ENCODE measurements at regions not wholly inside any gene's neighbourhood (a gene's known extent, or its start where the extent isn't known, plus 50 kb on each side); places are given as distances from the start of the nearest gene placed in this dataset.

DNA sequence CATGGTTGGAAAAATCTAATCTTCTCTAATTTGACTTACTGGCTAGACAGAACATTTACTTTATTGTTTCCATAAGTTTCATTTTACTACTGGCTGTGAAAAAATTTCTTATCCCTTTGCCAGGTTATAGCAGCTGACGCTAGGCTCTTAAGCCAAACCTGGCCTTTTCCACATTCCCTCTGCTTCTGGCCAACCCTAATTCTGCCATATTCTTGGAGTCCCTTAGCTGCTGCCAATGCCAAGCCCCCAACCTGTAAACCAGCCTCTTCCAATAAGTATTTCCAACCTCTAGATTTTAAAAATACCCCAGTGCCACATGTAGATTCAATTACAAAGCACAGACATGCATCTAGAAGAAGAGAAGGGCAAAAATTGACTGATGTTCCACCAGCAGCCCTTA is 452.3 kb upstream of the MEX3C start:
- H4K91ac ChIP-seq (replicated peaks; ENCODE audit: insufficient read length, low read length), result no peak overlapping the region
- H2BK5ac ChIP-seq (ENCODE audit: low read depth, low read length), result no peak overlapping the region
- no peak overlapping the region for H3K9ac ChIP-seq (replicated peaks in 1 of 4; ENCODE audit: extremely low read depth in 1 of 4, low read depth in 3 of 4, low read length in 3 of 4)
- ChIA-PET CTCF (ENCODE audit: partially characterized antibody) (interaction anchor here (0.5 to 1.7 kb wide), 2 partner anchors 30 to 523 kb away, joined by 3 to 5 read pairs; no protein-coding TSS in a partner anchor), POLR2A (ENCODE audit: partially characterized antibody) (no interaction called here)
- H3K56ac ChIP-seq (replicated peaks; ENCODE audit: insufficient read length, low read depth, low read length), result no peak overlapping the region
- H3K4me1 ChIP-seq (replicated peaks in 1 of 4; ENCODE audit: control insufficient read depth in 3 of 4, insufficient read depth in 4 of 4, low read length in 3 of 4), result peaks cover 0 to 3% (median 2%) of the 10 kb centered on the region in 4 experiments; a peak in 5 of 7 replicates
- H3K23me2 ChIP-seq (ENCODE audit: low read depth, low read length), result no peaks in the 10 kb centered on the region
- H3K27ac ChIP-seq (ENCODE audit: low read depth, low read length), result no peak overlapping the region
- H3K79me2 ChIP-seq (ENCODE audit: control insufficient read depth in 1 of 2, insufficient read depth in 2 of 2, low read length in 2 of 2), result no peaks in the 10 kb centered on the region
- H3K4ac ChIP-seq (replicated peaks; ENCODE audit: insufficient read length, low read depth, low read length), result no peak overlapping the region
- H3K14ac ChIP-seq (ENCODE audit: insufficient read length), result no peak overlapping the region
- no peak overlapping the region for H2AK5ac ChIP-seq (ENCODE audit: low read depth, low read length)
- no peak for DNase-seq (ENCODE audit: low read depth in 1 of 2, low spot score in 2 of 2)
- no peak overlapping the region for H3K18ac ChIP-seq (ENCODE audit: extremely low read depth, low read length)
- 100% methylated on average over 1 of the region's 1 CpG; no CpG with 5 or more reads in 1 of the 2 experiments for WGBS, 2 experiments (ENCODE audit: extremely low coverage in 1 of 2, insufficient coverage in 1 of 2, insufficient read length in 1 of 2, insufficient replicate concordance in 2 of 2, low coverage in 1 of 2, low lambda C conversion rate in 2 of 2, missing lambda C conversion rate in 1 of 2)
- H2BK120ac ChIP-seq (replicated peaks; ENCODE audit: low read depth, low read length), result no peak overlapping the region
- H3K23ac ChIP-seq (ENCODE audit: insufficient read length), result no peak overlapping the region
- H4K8ac ChIP-seq (ENCODE audit: extremely low read depth, insufficient read depth, low read length), result no peak overlapping the region
- H3K9me3 ChIP-seq (ENCODE audit: insufficient read depth in 2 of 2, low read depth in 1 of 2, low read length in 1 of 2), result no peaks in the 10 kb centered on the region
- H3K4me2 ChIP-seq (ENCODE audit: insufficient read depth in 1 of 2, low read depth in 2 of 2, low read length in 2 of 2), result no peak overlapping the region
- FAIRE-seq, result no peak
- H2BK12ac ChIP-seq (ENCODE audit: low read depth, low read length), result no peak overlapping the region
- H3K4me3 ChIP-seq (ENCODE audit: extremely low read depth in 1 of 4, insufficient read depth in 2 of 4, low read depth in 3 of 4, low read length in 4 of 4), result no peak overlapping the region
- H2BK20ac ChIP-seq (ENCODE audit: low read length), result no peak overlapping the region
- H3K79me1 ChIP-seq (ENCODE audit: low read depth, low read length), result no peaks in the 10 kb centered on the region
- no peak overlapping the region for H2AFZ ChIP-seq (ENCODE audit: low read length)
- H2BK15ac ChIP-seq (ENCODE audit: low read length), result no peak overlapping the region
- H4K5ac ChIP-seq (ENCODE audit: insufficient read length, low read depth, low read length), result no peak overlapping the region
- H3K36me3 ChIP-seq (ENCODE audit: control insufficient read depth in 2 of 4, insufficient read depth in 4 of 4, low read length in 3 of 4), result no peaks in the 10 kb centered on the region
- no peaks in the 10 kb centered on the region for H3K27me3 ChIP-seq (replicated peaks in 1 of 4; ENCODE audit: control insufficient read depth in 3 of 4, extremely low read depth in 1 of 4, insufficient read depth in 3 of 4, low read length in 3 of 4)
- H4K20me1 ChIP-seq (replicated peaks in 1 of 2; ENCODE audit: control insufficient read depth in 1 of 2, insufficient read depth in 2 of 2, low read length in 2 of 2), result no peaks in the 10 kb centered on the region
- TF ChIP-seq SIN3A (conservative IDR thresholded peaks at IDR 0.05 in 1 of 2, IDR thresholded peaks at IDR 0.05 in 1 of 2; ENCODE audit: low read depth in 1 of 2, low read length in 2 of 2) (no peak), KDM1A (IDR thresholded peaks at IDR 0.05; ENCODE audit: borderline replicate concordance, low read length) (no peak), EGR1 (IDR thresholded peaks at IDR 0.05; ENCODE audit: borderline replicate concordance, low read depth, low read length) (no peak), CBX5 (IDR thresholded peaks at IDR 0.05; ENCODE audit: low read depth, low read length) (no peak), SAP30 (IDR thresholded peaks at IDR 0.05; ENCODE audit: insufficient read depth, insufficient replicate concordance, low read length) (no peak), CBX8 (IDR thresholded peaks at IDR 0.05; ENCODE audit: borderline replicate concordance, low read depth, low read length) (no peak), SIX5 (IDR thresholded peaks at IDR 0.05; ENCODE audit: low read depth, low read length) (no peak), RBBP5 (IDR thresholded peaks at IDR 0.05; ENCODE audit: borderline replicate concordance, low read depth, low read length) (no peak), ZNF274 (IDR thresholded peaks at IDR 0.05; ENCODE audit: borderline replicate concordance, extremely low read depth, low read length) (no peak), GTF2F1 (IDR thresholded peaks at IDR 0.05; ENCODE audit: borderline replicate concordance, low read depth, low read length) (no peak), ASH2L (IDR thresholded peaks at IDR 0.05; ENCODE audit: low read length) (no peak), SRF (IDR thresholded peaks at IDR 0.05; ENCODE audit: low read depth, low read length) (no peak)
- TF ChIP-seq, protein P1, sequence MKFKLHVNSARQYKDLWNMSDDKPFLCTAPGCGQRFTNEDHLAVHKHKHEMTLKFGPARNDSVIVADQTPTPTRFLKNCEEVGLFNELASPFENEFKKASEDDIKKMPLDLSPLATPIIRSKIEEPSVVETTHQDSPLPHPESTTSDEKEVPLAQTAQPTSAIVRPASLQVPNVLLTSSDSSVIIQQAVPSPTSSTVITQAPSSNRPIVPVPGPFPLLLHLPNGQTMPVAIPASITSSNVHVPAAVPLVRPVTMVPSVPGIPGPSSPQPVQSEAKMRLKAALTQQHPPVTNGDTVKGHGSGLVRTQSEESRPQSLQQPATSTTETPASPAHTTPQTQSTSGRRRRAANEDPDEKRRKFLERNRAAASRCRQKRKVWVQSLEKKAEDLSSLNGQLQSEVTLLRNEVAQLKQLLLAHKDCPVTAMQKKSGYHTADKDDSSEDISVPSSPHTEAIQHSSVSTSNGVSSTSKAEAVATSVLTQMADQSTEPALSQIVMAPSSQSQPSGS (IDR thresholded peaks at IDR 0.05; ENCODE audit: low read length), result no peak
